ENCODE measurements at regions not wholly inside any gene's neighbourhood (a gene's known extent, or its start where the extent isn't known, plus 50 kb on each side); places are given as distances from the start of the nearest gene placed in this dataset.
"Not testable (repeated sequence)": the region's sequence is repeated elsewhere in the genome, so short reads cannot be mapped to it uniquely, and the experiment has no call there.

- Histone ChIP-seq H3K27ac (ENCODE audit: low read depth, low read length) (no peak overlapping the region), H3K9me3 (ENCODE audit: insufficient read depth, low read length) (no peaks in the 10 kb centered on the region), H4K20me1 (ENCODE audit: low read depth, low read length) (no peaks in the 10 kb centered on the region), H3F3A (ENCODE audit: insufficient read depth) (no peaks in the 10 kb centered on the region), H3K27me3 (ENCODE audit: low read length) (no peaks in the 10 kb centered on the region), H2AFZ (ENCODE audit: low read depth, low read length, severe bottlenecking) (no peak overlapping the region), H3K9me2 (replicated peaks; ENCODE audit: insufficient read depth, low read length) (no peaks in the 10 kb centered on the region), H3K9ac (ENCODE audit: low read length) (no peak overlapping the region), H3K36me3 (ENCODE audit: low read length) (no peaks in the 10 kb centered on the region), H3K4me3 (ENCODE audit: insufficient read depth, low read length, poor library complexity, severe bottlenecking) (no peak overlapping the region), H3K79me2 (ENCODE audit: insufficient read depth, low read length) (no peaks in the 10 kb centered on the region), H3K4me2 (ENCODE audit: low read depth, low read length, poor library complexity, severe bottlenecking) (no peak overlapping the region)
- no peak for TF ChIP-seq EZH2phosphoT487 (conservative IDR thresholded peaks at IDR 0.05; ENCODE audit: low read length)
- no peak for TF ChIP-seq CTCF (IDR thresholded peaks at IDR 0.05; ENCODE audit: insufficient read depth, low read length, poor library complexity, severe bottlenecking)
These were observed 404.5 kb downstream of the BCOR start for GRCh38 chrX:39693298-39693697.

- not testable (repeated sequence) for H3K27ac ChIP-seq (ENCODE audit: low read depth, low read length); H3K79me2 ChIP-seq (ENCODE audit: insufficient read depth, low read length); H3K27me3 ChIP-seq (ENCODE audit: low read length); H3K36me3 ChIP-seq (ENCODE audit: low read length); H2AFZ ChIP-seq (ENCODE audit: low read depth, low read length, severe bottlenecking); H3K4me3 ChIP-seq (ENCODE audit: insufficient read depth, low read length, poor library complexity, severe bottlenecking); H3F3A ChIP-seq (ENCODE audit: insufficient read depth); H4K20me1 ChIP-seq (ENCODE audit: low read depth, low read length); H3K4me2 ChIP-seq (ENCODE audit: low read depth, low read length, poor library complexity, severe bottlenecking); H3K9me3 ChIP-seq (ENCODE audit: insufficient read depth, low read length); H3K9ac ChIP-seq (ENCODE audit: low read length); H3K9me2 ChIP-seq (replicated peaks; ENCODE audit: insufficient read depth, low read length)
These were observed 395.1 kb downstream of the BCOR start for GRCh38 chrX:39702636-39703035.

GRCh38 chrX:39703307-39703706 is 394.5 kb downstream of the BCOR start:
- Histone ChIP-seq H3K79me2 (ENCODE audit: insufficient read depth, low read length) (no peaks in the 10 kb centered on the region), H3K27ac (ENCODE audit: low read depth, low read length) (no peak overlapping the region), H3K9ac (ENCODE audit: low read length) (no peak overlapping the region), H3F3A (ENCODE audit: insufficient read depth) (no peaks in the 10 kb centered on the region), H4K20me1 (ENCODE audit: low read depth, low read length) (no peaks in the 10 kb centered on the region), H3K4me3 (ENCODE audit: insufficient read depth, low read length, poor library complexity, severe bottlenecking) (no peak overlapping the region), H2AFZ (ENCODE audit: low read depth, low read length, severe bottlenecking) (no peak overlapping the region), H3K4me2 (ENCODE audit: low read depth, low read length, poor library complexity, severe bottlenecking) (no peak overlapping the region), H3K9me2 (replicated peaks; ENCODE audit: insufficient read depth, low read length) (no peaks in the 10 kb centered on the region), H3K36me3 (ENCODE audit: low read length) (no peaks in the 10 kb centered on the region), H3K9me3 (ENCODE audit: insufficient read depth, low read length) (no peaks in the 10 kb centered on the region), H3K27me3 (ENCODE audit: low read length) (no peaks in the 10 kb centered on the region)
- TF ChIP-seq CTCF (IDR thresholded peaks at IDR 0.05; ENCODE audit: insufficient read depth, low read length, poor library complexity, severe bottlenecking) (no peak), EZH2phosphoT487 (conservative IDR thresholded peaks at IDR 0.05; ENCODE audit: low read length) (no peak)

GRCh38 chrX:39704590-39704989 is 393.2 kb downstream of the BCOR start:
- Histone ChIP-seq H3K27me3 (ENCODE audit: low read length) (no peaks in the 10 kb centered on the region), H3K4me3 (ENCODE audit: insufficient read depth, low read length, poor library complexity, severe bottlenecking) (no peak overlapping the region), H3K9ac (ENCODE audit: low read length) (no peak overlapping the region), H3K9me3 (ENCODE audit: insufficient read depth, low read length) (no peaks in the 10 kb centered on the region), H3F3A (ENCODE audit: insufficient read depth) (no peaks in the 10 kb centered on the region), H3K27ac (ENCODE audit: low read depth, low read length) (no peak overlapping the region), H3K79me2 (ENCODE audit: insufficient read depth, low read length) (no peaks in the 10 kb centered on the region), H3K9me2 (replicated peaks; ENCODE audit: insufficient read depth, low read length) (no peaks in the 10 kb centered on the region), H2AFZ (ENCODE audit: low read depth, low read length, severe bottlenecking) (no peak overlapping the region), H4K20me1 (ENCODE audit: low read depth, low read length) (no peaks in the 10 kb centered on the region), H3K36me3 (ENCODE audit: low read length) (no peaks in the 10 kb centered on the region), H3K4me2 (ENCODE audit: low read depth, low read length, poor library complexity, severe bottlenecking) (no peak overlapping the region)
- TF ChIP-seq CTCF (IDR thresholded peaks at IDR 0.05; ENCODE audit: insufficient read depth, low read length, poor library complexity, severe bottlenecking): no peak
- TF ChIP-seq EZH2phosphoT487 (conservative IDR thresholded peaks at IDR 0.05; ENCODE audit: low read length): no peak
